Hepatocyte (in vitro differentiated cells): ENCODE measurements at regions not wholly inside any gene's neighbourhood (a gene's known extent, or its start where the extent isn't known, plus 50 kb on each side); places are given as distances from the start of the nearest gene placed in this dataset.

Source experiments
- DNase-seq: peaks from one replicate; pipeline ENCODE4 v3.0.0-alpha.2; 2016; ENCODE audit warnings: low spot score
- H2AFZ ChIP-seq: fragments of 200-600 bp; sonication (generic); 2 replicates; pipeline ENCODE4 v1.6.0; 2016; ENCODE audit warnings: antibody characterized with exemption, mild to moderate bottlenecking
- H3K27ac ChIP-seq: fragments of 200-600 bp; sonication (generic); 2 replicates; pipeline ENCODE4 v1.5.1; 2016; ENCODE audit warnings: mild to moderate bottlenecking
- H3K27me3 ChIP-seq: fragments of 200-600 bp; sonication (generic); 2 replicates; pipeline ENCODE4 v1.6.1; 2016
- H3K36me3 ChIP-seq: fragments of 200-600 bp; sonication (generic); replicated peaks from 2 replicates; pipeline ENCODE4 v1.5.1; 2016; ENCODE audit warnings: low read depth; ENCODE audit not compliant: insufficient read depth
- H3K4me1 ChIP-seq: fragments of 200-600 bp; sonication (generic); 2 replicates; pipeline ENCODE4 v1.5.1; 2016; ENCODE audit warnings: mild to moderate bottlenecking, moderate library complexity; ENCODE audit not compliant: insufficient read depth
- H3K4me2 ChIP-seq: fragments of 200-600 bp; sonication (generic); 2 replicates; pipeline ENCODE4 v1.6.0; 2016
- H3K4me3 ChIP-seq: fragments of 200-600 bp; sonication (generic); 2 replicates; pipeline ENCODE4 v1.5.1; 2016; ENCODE audit warnings: mild to moderate bottlenecking
- H3K79me2 ChIP-seq: fragments of 200-600 bp; sonication (generic); 2 replicates; pipeline ENCODE4 v1.6.0; 2017; ENCODE audit warnings: mild to moderate bottlenecking
- H3K9me2 ChIP-seq: fragments of 200-600 bp; sonication (generic); replicated peaks from 2 replicates; pipeline ENCODE4 v1.6.0; 2017; ENCODE audit warnings: mild to moderate bottlenecking; ENCODE audit not compliant: insufficient read depth
- H3K9me3 ChIP-seq: fragments of 200-600 bp; sonication (generic); 2 replicates; pipeline ENCODE4 v1.5.1; 2016; ENCODE audit warnings: low read depth, mild to moderate bottlenecking
- H4K20me1 ChIP-seq: fragments of 200-600 bp; sonication (generic); 2 replicates; pipeline ENCODE4 v1.6.0; 2016; ENCODE audit warnings: mild to moderate bottlenecking; ENCODE audit not compliant: insufficient read depth, poor library complexity, severe bottlenecking
- EZH2 ChIP-seq: fragments of 200-600 bp; sonication (generic); IDR thresholded peaks from 2 replicates; pipeline ENCODE4 v1.6.1; 2016; ENCODE audit warnings: antibody characterized with exemption, mild to moderate bottlenecking, borderline replicate concordance
- EZH2phosphoT487 ChIP-seq: fragments of 200-600 bp; sonication (generic); IDR thresholded peaks from one replicate; pipeline ENCODE4 v1.6.1; 2018; ENCODE audit warnings: antibody characterized with exemption, mild to moderate bottlenecking, low read depth, moderate library complexity; ENCODE audit not compliant: unreplicated experiment, severe bottlenecking
- WGBS: methylation state at CpG from one replicate; pipeline ENCODE4 v1.1.6; 2016; ENCODE audit warnings: low lambda C conversion rate; ENCODE audit errors: missing lambda C conversion rate; 5-methylcytosine and 5-hydroxymethylcytosine counted together
- TF ChIP-seq, protein P1 (sequence below): fragments of 200-600 bp; sonication (generic); IDR thresholded peaks from 2 replicates; pipeline ENCODE4 v1.5.1; 2016; ENCODE audit warnings: antibody characterized with exemption, mild to moderate bottlenecking; ENCODE audit not compliant: poor library complexity

DNA sequence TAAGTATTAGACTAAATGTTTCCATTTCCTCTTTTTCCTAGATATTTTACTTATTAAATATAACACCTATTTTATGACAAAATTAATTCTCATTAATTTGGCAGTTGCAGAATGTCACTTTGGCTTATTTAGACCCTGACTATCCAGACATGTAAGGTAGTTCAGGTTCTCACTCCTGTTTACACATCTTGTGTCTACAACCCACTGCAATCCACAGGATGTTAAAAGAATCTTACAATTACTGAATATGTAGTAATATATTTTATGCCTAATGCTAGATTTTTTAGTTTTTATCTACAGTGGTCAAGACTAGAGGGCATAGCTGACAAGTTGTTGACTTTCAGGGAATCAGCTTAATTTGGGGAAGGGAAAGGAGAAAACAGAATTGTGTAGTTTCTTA is 346.7 kb downstream of the USP25 start:
- H3K9me2 ChIP-seq = no peaks in the 10 kb centered on the region
- no peaks in the 10 kb centered on the region for H3K9me3 ChIP-seq
- no peak for DNase-seq
- no peak overlapping the region for H2AFZ ChIP-seq
- H3K4me2 ChIP-seq = no peak overlapping the region
- H3K27me3 ChIP-seq = no peaks in the 10 kb centered on the region
- TF ChIP-seq EZH2 (no peak), EZH2phosphoT487 (no peak)
- TF ChIP-seq, protein P1, sequence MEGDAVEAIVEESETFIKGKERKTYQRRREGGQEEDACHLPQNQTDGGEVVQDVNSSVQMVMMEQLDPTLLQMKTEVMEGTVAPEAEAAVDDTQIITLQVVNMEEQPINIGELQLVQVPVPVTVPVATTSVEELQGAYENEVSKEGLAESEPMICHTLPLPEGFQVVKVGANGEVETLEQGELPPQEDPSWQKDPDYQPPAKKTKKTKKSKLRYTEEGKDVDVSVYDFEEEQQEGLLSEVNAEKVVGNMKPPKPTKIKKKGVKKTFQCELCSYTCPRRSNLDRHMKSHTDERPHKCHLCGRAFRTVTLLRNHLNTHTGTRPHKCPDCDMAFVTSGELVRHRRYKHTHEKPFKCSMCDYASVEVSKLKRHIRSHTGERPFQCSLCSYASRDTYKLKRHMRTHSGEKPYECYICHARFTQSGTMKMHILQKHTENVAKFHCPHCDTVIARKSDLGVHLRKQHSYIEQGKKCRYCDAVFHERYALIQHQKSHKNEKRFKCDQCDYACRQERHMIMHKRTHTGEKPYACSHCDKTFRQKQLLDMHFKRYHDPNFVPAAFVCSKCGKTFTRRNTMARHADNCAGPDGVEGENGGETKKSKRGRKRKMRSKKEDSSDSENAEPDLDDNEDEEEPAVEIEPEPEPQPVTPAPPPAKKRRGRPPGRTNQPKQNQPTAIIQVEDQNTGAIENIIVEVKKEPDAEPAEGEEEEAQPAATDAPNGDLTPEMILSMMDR = no peak
- no peaks in the 10 kb centered on the region for H3K79me2 ChIP-seq
- no peaks in the 10 kb centered on the region for H4K20me1 ChIP-seq
- H3K27ac ChIP-seq = no peak overlapping the region
- no peak overlapping the region for H3K4me3 ChIP-seq
- H3K36me3 ChIP-seq = no peaks in the 10 kb centered on the region
- H3K4me1 ChIP-seq = peaks cover 6% of the 10 kb centered on the region

DNA sequence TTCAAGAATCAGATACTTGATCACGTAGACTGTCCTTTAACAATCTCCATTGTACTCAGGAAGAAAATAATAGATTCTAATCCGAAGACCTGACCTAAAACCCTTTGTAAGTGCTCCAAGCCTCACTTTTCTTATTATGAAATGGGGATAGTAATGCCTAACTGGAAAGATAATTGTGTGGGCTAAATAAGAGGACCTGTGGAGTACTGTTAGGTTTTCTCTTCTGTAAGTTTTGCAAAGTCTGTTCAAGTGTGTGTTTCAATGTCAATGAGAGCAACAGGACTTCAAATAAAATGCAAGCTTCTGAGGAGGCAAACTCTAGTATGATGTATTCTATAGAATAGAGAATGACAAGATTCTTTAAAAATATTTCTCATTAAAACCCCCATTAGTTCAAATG is 348.6 kb downstream of the USP25 start:
- Histone ChIP-seq H3K4me2 (no peak overlapping the region), H3K27me3 (no peaks in the 10 kb centered on the region), H3K4me3 (no peak overlapping the region), H3K4me1 (peaks cover 6% of the 10 kb centered on the region), H4K20me1 (no peaks in the 10 kb centered on the region), H3K9me2 (no peaks in the 10 kb centered on the region), H3K79me2 (no peaks in the 10 kb centered on the region), H3K27ac (no peak overlapping the region), H2AFZ (no peak overlapping the region), H3K36me3 (no peaks in the 10 kb centered on the region), H3K9me3 (no peaks in the 10 kb centered on the region)
- no peak for DNase-seq
- 93% methylated on average over 2 of the region's 2 CpGs for WGBS
- TF ChIP-seq, protein P1 = no peak
- TF ChIP-seq EZH2phosphoT487 (no peak), EZH2 (no peak)

DNA sequence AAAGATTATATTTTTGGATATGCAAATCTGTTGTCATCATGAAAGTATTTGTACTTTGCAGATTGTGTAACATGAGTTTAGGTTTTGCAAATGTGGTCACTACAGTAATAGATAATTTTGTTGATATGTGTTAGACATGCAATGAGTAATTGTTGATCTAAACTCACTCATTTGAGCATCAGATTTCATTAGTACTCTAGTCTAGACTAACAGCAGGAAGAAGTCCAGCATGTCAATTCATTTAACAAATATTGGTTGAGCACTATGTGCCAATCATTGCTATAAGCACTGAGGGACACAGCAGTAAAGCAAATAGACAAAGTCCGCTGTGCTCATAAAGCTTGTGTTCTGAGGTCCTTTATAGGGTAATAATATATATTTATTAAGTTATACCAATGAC is 350.0 kb downstream of the USP25 start:
- peak overlapping the region; percentile 8 for H3K4me2 ChIP-seq
- H3K27me3 ChIP-seq = no peaks in the 10 kb centered on the region
- H3K4me3 ChIP-seq = no peak overlapping the region
- H3K9me3 ChIP-seq = no peaks in the 10 kb centered on the region
- no peak overlapping the region for H2AFZ ChIP-seq
- peak overlapping the region; percentile 38 for H3K27ac ChIP-seq
- no peaks in the 10 kb centered on the region for H3K9me2 ChIP-seq
- no peaks in the 10 kb centered on the region for H3K36me3 ChIP-seq
- TF ChIP-seq EZH2 (no peak), EZH2phosphoT487 (no peak)
- TF ChIP-seq, protein P1 = no peak
- DNase-seq = peak; percentile 38
- WGBS = 52% methylated on average over 1 of the region's 1 CpG
- H4K20me1 ChIP-seq = no peaks in the 10 kb centered on the region
- H3K4me1 ChIP-seq = peaks cover 6% of the 10 kb centered on the region
- H3K79me2 ChIP-seq = no peaks in the 10 kb centered on the region

DNA sequence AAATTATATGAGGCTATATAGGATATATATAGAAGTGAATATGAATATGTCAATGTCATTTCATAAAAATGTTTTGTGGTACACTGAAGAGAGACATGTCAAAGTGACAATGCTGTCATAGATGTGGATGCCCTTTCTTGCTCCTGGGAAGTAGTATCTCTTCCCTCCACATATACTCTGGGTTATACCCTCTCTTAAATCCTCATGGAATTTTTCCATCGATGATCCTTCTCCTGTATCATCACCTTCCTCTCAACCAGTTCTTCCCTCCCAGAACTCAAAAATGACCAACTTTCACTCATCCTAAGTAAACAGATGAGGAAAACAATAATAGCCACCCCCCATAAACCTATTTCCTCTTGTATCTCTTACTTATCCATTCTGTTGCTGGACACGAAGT is 351.5 kb downstream of the USP25 start:
- WGBS = 92% methylated on average over 2 of the region's 2 CpGs

More for the DNA sequence above, 351.5 kb downstream of the USP25 start:
- no peaks in the 10 kb centered on the region for H3K36me3 ChIP-seq
- H3K4me1 ChIP-seq = peaks cover 6% of the 10 kb centered on the region
- H3K4me2 ChIP-seq = no peak overlapping the region
- no peaks in the 10 kb centered on the region for H3K9me2 ChIP-seq
- DNase-seq = no peak
- TF ChIP-seq EZH2 (no peak), EZH2phosphoT487 (no peak)
- TF ChIP-seq, protein P1 = no peak
- H2AFZ ChIP-seq = no peak overlapping the region
- no peaks in the 10 kb centered on the region for H3K79me2 ChIP-seq
- H4K20me1 ChIP-seq = no peaks in the 10 kb centered on the region
- H3K27me3 ChIP-seq = no peaks in the 10 kb centered on the region
- no peaks in the 10 kb centered on the region for H3K9me3 ChIP-seq
- no peak overlapping the region for H3K27ac ChIP-seq
- no peak overlapping the region for H3K4me3 ChIP-seq
